ENCODE measurements at regions not wholly inside any gene's neighbourhood (a gene's known extent, or its start where the extent isn't known, plus 50 kb on each side); places are given as distances from the start of the nearest gene placed in this dataset.
A peak's percentile ranks its signal among the peaks of the same experiment; 100 is the strongest.

DNA sequence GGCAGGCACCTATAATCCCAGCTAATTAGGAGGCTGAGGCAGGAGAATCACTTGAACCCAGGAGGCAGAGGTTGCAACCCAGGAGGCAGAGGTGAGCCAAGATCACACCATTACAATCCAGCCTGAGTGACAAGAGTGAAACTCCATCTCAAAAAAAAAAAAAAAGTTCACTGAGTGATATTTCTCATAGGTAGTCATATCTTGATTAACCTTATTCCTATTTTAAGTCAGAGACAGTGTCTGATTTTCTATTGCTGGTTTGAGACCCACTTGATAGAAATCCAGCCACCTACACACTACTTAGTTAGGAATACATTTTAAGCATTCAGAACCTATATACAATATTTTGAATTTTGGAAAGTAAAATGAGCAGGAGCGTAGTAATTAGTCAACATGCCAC, 357.4 kb upstream of the ADGRL2 start:
- DNase-seq (ENCODE audit: low spot score) = no peak
- TF ChIP-seq CTCF (IDR thresholded peaks at IDR 0.05; ENCODE audit: borderline replicate concordance, control extremely low read depth, extremely low read depth, insufficient read depth, missing control alignments) = no peak
- in situ Hi-C loops (cut with MboI; ENCODE audit: low sequenced_read_pairs, unreplicated experiment) = no loop called here

- DNase-seq (ENCODE audit: low spot score) = peak; percentile 13
- in situ Hi-C loops (cut with MboI; ENCODE audit: low sequenced_read_pairs, unreplicated experiment) = no loop called here
- TF ChIP-seq CTCF (IDR thresholded peaks at IDR 0.05; ENCODE audit: borderline replicate concordance, control extremely low read depth, extremely low read depth, insufficient read depth, missing control alignments) = no peak
These were observed 361.5 kb upstream of the ADGRL2 start for GRCh38 chr1:81439046-81439823.

DNA sequence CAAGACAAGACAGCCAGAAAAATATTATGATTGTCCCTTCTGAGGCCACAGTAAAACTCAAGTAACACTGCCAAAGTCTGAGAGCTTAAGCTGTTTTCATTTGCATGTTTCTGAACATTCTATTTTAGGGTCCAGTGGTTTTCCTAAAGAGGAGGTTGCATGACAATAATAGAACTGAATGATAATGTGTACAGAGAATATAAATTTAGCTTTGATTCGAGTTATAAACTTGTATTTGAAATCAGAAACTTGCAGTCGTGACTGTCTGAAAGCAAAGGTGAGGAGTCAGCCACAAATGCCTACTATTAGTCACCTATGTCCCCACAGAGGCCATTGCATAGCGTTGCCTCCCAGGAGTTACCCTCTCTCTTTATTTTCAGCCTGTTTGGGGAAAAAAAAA, 363.1 kb upstream of the ADGRL2 start:
- peak; percentile 30 for DNase-seq (ENCODE audit: low spot score)
- TF ChIP-seq CTCF (IDR thresholded peaks at IDR 0.05; ENCODE audit: borderline replicate concordance, control extremely low read depth, extremely low read depth, insufficient read depth, missing control alignments) = no peak
- in situ Hi-C loops (cut with MboI; ENCODE audit: low sequenced_read_pairs, unreplicated experiment) = no loop called here

- no peak for TF ChIP-seq CTCF (IDR thresholded peaks at IDR 0.05; ENCODE audit: borderline replicate concordance, control extremely low read depth, extremely low read depth, insufficient read depth, missing control alignments)
- no peak for DNase-seq (ENCODE audit: low spot score)
- in situ Hi-C loops (cut with MboI; ENCODE audit: low sequenced_read_pairs, unreplicated experiment) = no loop called here
These were observed 363.5 kb upstream of the ADGRL2 start for GRCh38 chr1:81437213-81437612.

DNA sequence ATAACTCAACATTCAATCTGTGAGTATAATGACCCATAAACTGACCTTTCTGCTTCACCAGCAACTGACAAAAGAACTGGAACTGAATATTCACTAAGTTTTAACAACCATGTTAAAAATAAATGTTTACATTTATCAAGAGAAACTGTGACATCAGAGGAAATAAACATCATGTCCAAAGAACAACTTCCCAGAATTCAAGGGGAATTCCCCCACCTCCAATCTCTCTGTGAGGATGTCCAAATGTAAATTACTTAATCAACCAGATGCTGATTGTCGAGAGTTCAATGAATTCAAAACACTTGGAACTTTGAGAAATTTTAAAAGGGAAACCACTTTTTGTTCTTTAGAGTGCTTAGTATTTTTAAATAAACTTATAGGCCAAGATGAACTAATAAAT, 365.6 kb upstream of the ADGRL2 start:
- in situ Hi-C loops (cut with MboI; ENCODE audit: low sequenced_read_pairs, unreplicated experiment) = no loop called here
- TF ChIP-seq CTCF (IDR thresholded peaks at IDR 0.05; ENCODE audit: borderline replicate concordance, control extremely low read depth, extremely low read depth, insufficient read depth, missing control alignments) = no peak
- no peak for DNase-seq (ENCODE audit: low spot score)

DNA sequence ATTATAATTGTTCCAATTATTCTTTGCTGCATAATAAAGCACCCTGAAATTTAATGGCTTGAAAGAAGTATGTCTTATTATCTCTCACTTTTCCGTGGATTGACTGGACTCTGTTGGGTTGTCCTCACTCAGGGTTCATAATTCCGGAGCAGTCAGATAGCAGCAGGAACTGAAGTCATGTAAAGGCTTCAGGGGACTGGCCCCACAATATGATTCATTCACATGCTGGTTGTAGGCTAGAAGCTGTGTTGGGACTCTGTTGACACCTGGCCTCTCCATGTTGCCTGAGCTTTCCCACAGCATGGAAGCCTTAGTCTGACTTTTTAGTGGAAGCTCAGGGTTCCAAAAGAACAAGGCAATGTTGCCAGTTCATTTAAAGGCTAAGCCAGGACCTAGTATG, 367.1 kb upstream of the ADGRL2 start:
- no peak for TF ChIP-seq CTCF (IDR thresholded peaks at IDR 0.05; ENCODE audit: borderline replicate concordance, control extremely low read depth, extremely low read depth, insufficient read depth, missing control alignments)
- no peak for DNase-seq (ENCODE audit: low spot score)
- in situ Hi-C loops (cut with MboI; ENCODE audit: low sequenced_read_pairs, unreplicated experiment) = no loop called here
